K562 (cell line): ENCODE measurements at regions not wholly inside any gene's neighbourhood (a gene's known extent, or its start where the extent isn't known, plus 50 kb on each side); places are given as distances from the start of the nearest gene placed in this dataset.

Experiments
- CBX3 ChIP-seq, 2 experiments: IDR thresholded peaks; 1 replicate in 1 of 2; 2 replicates in 1 of 2; pipeline ENCODE4 v1.6.1; 2012; ENCODE audit warnings: inconsistent platforms in 2 of 2, low read length in 2 of 2, borderline replicate concordance in 1 of 2, control low read depth in 1 of 2
- ETV6 ChIP-seq, 3 experiments: fragments of 150-350 bp in 1 of 3; sonication (generic) in 1 of 3; formaldehyde crosslinking in 1 of 3; IDR thresholded peaks; 2 replicates each; pipeline versions ENCODE4 v1.6.1 to v1.8.0; 2014 to 2022; ENCODE audit warnings: borderline replicate concordance in 2 of 3, low read depth in 2 of 3, antibody characterized with exemption in 1 of 3, low read length in 1 of 3, mild to moderate bottlenecking in 1 of 3, missing genetic modification reagents in 1 of 3
- EZH2 ChIP-seq: IDR thresholded peaks from 2 replicates; pipeline ENCODE4 v1.6.1; 2012; ENCODE audit warnings: low read depth, mild to moderate bottlenecking, inconsistent platforms, low read length, borderline replicate concordance
- HDAC8 ChIP-seq: fragments of 450-650 bp; IDR thresholded peaks from 2 replicates; pipeline ENCODE4 v1.6.1; 2016; ENCODE audit warnings: mild to moderate bottlenecking, missing genetic modification characterization, moderate library complexity, missing compliant biosample characterization
- KAT8 ChIP-seq: fragments of 450-650 bp; IDR thresholded peaks from 2 replicates; pipeline ENCODE4 v1.6.1; 2016; ENCODE audit warnings: low read depth, mild to moderate bottlenecking
- PYGO2 ChIP-seq: fragments of 450-650 bp; IDR thresholded peaks from 2 replicates; pipeline ENCODE4 v1.6.1; 2016; ENCODE audit warnings: mild to moderate bottlenecking, missing genetic modification characterization, moderate library complexity, missing compliant biosample characterization
- ZNF146 ChIP-seq: IDR thresholded peaks from one replicate; pipeline ENCODE4 v1.6.1; 2018; ENCODE audit warnings: missing compliant biosample characterization; ENCODE audit not compliant: unreplicated experiment
- ZNF77 ChIP-seq: fragments of 250-450 bp; sonication (Bioruptor Pico); IDR thresholded peaks from 2 replicates; pipeline ENCODE4 v1.5.0; 2020
- TF ChIP-seq, protein P1 (sequence below): fragments of 200-600 bp; sonication (generic); IDR thresholded peaks from one replicate; pipeline ENCODE4 v1.6.1; 2012; ENCODE audit warnings: mild to moderate bottlenecking, low read depth, low read length, inconsistent platforms
- TF ChIP-seq, protein P2 (sequence below): sonication (generic); formaldehyde crosslinking; IDR thresholded peaks from 2 replicates; pipeline ENCODE4 v1.8.1; 2023; ENCODE audit warnings: missing genetic modification reagents, mild to moderate bottlenecking, borderline replicate concordance

DNA sequence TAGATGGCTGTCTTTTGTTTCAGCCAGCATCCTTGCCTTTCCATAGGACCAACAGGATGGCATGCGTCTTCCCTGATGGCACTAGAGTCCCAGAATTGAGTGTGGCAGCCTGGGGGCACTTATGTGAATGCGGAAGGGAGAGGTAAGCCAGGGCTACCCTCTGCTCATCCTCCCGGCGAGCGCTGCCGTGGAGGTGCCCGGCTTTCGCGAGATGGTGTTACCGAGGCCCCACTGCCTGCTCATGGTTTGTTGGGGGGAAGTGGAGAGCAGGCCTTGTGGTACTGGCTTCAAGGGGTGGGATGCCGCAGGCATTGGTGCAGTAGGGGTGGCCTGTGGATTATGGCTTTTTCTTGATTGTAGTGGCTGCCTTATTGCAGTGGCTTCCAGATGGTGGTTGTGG, 174.3 kb downstream of the AACS start:
- no peak for TF ChIP-seq CBX3 (IDR thresholded peaks at IDR 0.05; ENCODE audit: borderline replicate concordance in 1 of 2, low read length in 2 of 2)
- no peak for TF ChIP-seq ZNF146 (CRISPR knock-in tag)
- TF ChIP-seq ZNF77 (CRISPR knock-in tag) = no peak
- no peak for TF ChIP-seq ETV6 (IDR thresholded peaks at IDR 0.05; ENCODE audit: borderline replicate concordance in 1 of 2, low read depth in 2 of 2, low read length in 1 of 2)
- TF ChIP-seq ETV6 (CRISPR knock-in tag; IDR thresholded peaks at IDR 0.05; ENCODE audit: borderline replicate concordance) = no peak
- TF ChIP-seq, protein P1, sequence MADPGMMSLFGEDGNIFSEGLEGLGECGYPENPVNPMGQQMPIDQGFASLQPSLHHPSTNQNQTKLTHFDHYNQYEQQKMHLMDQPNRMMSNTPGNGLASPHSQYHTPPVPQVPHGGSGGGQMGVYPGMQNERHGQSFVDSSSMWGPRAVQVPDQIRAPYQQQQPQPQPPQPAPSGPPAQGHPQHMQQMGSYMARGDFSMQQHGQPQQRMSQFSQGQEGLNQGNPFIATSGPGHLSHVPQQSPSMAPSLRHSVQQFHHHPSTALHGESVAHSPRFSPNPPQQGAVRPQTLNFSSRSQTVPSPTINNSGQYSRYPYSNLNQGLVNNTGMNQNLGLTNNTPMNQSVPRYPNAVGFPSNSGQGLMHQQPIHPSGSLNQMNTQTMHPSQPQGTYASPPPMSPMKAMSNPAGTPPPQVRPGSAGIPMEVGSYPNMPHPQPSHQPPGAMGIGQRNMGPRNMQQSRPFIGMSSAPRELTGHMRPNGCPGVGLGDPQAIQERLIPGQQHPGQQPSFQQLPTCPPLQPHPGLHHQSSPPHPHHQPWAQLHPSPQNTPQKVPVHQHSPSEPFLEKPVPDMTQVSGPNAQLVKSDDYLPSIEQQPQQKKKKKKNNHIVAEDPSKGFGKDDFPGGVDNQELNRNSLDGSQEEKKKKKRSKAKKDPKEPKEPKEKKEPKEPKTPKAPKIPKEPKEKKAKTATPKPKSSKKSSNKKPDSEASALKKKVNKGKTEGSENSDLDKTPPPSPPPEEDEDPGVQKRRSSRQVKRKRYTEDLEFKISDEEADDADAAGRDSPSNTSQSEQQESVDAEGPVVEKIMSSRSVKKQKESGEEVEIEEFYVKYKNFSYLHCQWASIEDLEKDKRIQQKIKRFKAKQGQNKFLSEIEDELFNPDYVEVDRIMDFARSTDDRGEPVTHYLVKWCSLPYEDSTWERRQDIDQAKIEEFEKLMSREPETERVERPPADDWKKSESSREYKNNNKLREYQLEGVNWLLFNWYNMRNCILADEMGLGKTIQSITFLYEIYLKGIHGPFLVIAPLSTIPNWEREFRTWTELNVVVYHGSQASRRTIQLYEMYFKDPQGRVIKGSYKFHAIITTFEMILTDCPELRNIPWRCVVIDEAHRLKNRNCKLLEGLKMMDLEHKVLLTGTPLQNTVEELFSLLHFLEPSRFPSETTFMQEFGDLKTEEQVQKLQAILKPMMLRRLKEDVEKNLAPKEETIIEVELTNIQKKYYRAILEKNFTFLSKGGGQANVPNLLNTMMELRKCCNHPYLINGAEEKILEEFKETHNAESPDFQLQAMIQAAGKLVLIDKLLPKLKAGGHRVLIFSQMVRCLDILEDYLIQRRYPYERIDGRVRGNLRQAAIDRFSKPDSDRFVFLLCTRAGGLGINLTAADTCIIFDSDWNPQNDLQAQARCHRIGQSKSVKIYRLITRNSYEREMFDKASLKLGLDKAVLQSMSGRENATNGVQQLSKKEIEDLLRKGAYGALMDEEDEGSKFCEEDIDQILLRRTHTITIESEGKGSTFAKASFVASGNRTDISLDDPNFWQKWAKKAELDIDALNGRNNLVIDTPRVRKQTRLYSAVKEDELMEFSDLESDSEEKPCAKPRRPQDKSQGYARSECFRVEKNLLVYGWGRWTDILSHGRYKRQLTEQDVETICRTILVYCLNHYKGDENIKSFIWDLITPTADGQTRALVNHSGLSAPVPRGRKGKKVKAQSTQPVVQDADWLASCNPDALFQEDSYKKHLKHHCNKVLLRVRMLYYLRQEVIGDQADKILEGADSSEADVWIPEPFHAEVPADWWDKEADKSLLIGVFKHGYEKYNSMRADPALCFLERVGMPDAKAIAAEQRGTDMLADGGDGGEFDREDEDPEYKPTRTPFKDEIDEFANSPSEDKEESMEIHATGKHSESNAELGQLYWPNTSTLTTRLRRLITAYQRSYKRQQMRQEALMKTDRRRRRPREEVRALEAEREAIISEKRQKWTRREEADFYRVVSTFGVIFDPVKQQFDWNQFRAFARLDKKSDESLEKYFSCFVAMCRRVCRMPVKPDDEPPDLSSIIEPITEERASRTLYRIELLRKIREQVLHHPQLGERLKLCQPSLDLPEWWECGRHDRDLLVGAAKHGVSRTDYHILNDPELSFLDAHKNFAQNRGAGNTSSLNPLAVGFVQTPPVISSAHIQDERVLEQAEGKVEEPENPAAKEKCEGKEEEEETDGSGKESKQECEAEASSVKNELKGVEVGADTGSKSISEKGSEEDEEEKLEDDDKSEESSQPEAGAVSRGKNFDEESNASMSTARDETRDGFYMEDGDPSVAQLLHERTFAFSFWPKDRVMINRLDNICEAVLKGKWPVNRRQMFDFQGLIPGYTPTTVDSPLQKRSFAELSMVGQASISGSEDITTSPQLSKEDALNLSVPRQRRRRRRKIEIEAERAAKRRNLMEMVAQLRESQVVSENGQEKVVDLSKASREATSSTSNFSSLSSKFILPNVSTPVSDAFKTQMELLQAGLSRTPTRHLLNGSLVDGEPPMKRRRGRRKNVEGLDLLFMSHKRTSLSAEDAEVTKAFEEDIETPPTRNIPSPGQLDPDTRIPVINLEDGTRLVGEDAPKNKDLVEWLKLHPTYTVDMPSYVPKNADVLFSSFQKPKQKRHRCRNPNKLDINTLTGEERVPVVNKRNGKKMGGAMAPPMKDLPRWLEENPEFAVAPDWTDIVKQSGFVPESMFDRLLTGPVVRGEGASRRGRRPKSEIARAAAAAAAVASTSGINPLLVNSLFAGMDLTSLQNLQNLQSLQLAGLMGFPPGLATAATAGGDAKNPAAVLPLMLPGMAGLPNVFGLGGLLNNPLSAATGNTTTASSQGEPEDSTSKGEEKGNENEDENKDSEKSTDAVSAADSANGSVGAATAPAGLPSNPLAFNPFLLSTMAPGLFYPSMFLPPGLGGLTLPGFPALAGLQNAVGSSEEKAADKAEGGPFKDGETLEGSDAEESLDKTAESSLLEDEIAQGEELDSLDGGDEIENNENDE = no peak
- TF ChIP-seq KAT8 = no peak
- TF ChIP-seq PYGO2 (tag) = no peak
- TF ChIP-seq, protein P2, sequence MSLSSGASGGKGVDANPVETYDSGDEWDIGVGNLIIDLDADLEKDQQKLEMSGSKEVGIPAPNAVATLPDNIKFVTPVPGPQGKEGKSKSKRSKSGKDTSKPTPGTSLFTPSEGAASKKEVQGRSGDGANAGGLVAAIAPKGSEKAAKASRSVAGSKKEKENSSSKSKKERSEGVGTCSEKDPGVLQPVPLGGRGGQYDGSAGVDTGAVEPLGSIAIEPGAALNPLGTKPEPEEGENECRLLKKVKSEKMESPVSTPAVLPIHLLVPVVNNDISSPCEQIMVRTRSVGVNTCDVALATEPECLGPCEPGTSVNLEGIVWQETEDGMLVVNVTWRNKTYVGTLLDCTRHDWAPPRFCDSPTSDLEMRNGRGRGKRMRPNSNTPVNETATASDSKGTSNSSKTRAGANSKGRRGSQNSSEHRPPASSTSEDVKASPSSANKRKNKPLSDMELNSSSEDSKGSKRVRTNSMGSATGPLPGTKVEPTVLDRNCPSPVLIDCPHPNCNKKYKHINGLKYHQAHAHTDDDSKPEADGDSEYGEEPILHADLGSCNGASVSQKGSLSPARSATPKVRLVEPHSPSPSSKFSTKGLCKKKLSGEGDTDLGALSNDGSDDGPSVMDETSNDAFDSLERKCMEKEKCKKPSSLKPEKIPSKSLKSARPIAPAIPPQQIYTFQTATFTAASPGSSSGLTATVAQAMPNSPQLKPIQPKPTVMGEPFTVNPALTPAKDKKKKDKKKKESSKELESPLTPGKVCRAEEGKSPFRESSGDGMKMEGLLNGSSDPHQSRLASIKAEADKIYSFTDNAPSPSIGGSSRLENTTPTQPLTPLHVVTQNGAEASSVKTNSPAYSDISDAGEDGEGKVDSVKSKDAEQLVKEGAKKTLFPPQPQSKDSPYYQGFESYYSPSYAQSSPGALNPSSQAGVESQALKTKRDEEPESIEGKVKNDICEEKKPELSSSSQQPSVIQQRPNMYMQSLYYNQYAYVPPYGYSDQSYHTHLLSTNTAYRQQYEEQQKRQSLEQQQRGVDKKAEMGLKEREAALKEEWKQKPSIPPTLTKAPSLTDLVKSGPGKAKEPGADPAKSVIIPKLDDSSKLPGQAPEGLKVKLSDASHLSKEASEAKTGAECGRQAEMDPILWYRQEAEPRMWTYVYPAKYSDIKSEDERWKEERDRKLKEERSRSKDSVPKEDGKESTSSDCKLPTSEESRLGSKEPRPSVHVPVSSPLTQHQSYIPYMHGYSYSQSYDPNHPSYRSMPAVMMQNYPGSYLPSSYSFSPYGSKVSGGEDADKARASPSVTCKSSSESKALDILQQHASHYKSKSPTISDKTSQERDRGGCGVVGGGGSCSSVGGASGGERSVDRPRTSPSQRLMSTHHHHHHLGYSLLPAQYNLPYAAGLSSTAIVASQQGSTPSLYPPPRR (CRISPR knock-in tag) = no peak
- TF ChIP-seq EZH2 = no peak
- TF ChIP-seq HDAC8 (tag) = no peak
